Mesenchymal stem cell (in vitro differentiated cells and primary cell): ENCODE measurements at regions not wholly inside any gene's neighbourhood (a gene's known extent, or its start where the extent isn't known, plus 50 kb on each side); places are given as distances from the start of the nearest gene placed in this dataset.

Experiments
- DNase-seq: peaks from one replicate; pipeline ENCODE4 v3.0.0-alpha.2; 2013
- H2AFZ ChIP-seq: one replicate; pipeline ENCODE4 v1.6.1; 2013; ENCODE audit warnings: low read depth, mild to moderate bottlenecking, control low read depth, inconsistent platforms, low read length, moderate library complexity
- H2AK5ac ChIP-seq: 2 replicates; pipeline ENCODE4 v1.6.1; 2013; ENCODE audit warnings: low read length, moderate library complexity, mild to moderate bottlenecking, inconsistent platforms; ENCODE audit not compliant: severe bottlenecking
- H2BK120ac ChIP-seq: one replicate; pipeline ENCODE4 v1.6.1; 2013; ENCODE audit warnings: low read depth, mild to moderate bottlenecking, inconsistent platforms, low read length, moderate library complexity
- H2BK12ac ChIP-seq, 2 experiments: one replicate each; pipeline ENCODE4 v1.6.1; 2013; ENCODE audit warnings: inconsistent platforms in 2 of 2, low read length in 2 of 2, mild to moderate bottlenecking in 2 of 2, moderate library complexity in 2 of 2, control low read depth in 1 of 2
- H2BK15ac ChIP-seq: one replicate; pipeline ENCODE4 v1.6.1; 2013; ENCODE audit warnings: mild to moderate bottlenecking, low read depth, inconsistent platforms; ENCODE audit not compliant: poor library complexity, severe bottlenecking
- H2BK5ac ChIP-seq: 2 replicates; pipeline ENCODE4 v1.6.1; 2013; ENCODE audit warnings: low read depth, mild to moderate bottlenecking, low read length, control low read depth, inconsistent platforms; ENCODE audit not compliant: poor library complexity, severe bottlenecking
- H3K14ac ChIP-seq, 2 experiments: one replicate each; pipeline ENCODE4 v1.6.1; 2013; ENCODE audit warnings: inconsistent platforms in 2 of 2, low read length in 2 of 2, control low read depth in 1 of 2, mild to moderate bottlenecking in 1 of 2, moderate library complexity in 1 of 2
- H3K18ac ChIP-seq, 2 experiments: one replicate each; pipeline ENCODE4 v1.6.1; 2013; ENCODE audit warnings: inconsistent platforms in 2 of 2, low read length in 2 of 2, control low read depth in 1 of 2, low read depth in 1 of 2, mild to moderate bottlenecking in 1 of 2
- H3K23ac ChIP-seq, 2 experiments: one replicate each; pipeline ENCODE4 v1.6.1; 2013; ENCODE audit warnings: inconsistent platforms in 2 of 2, low read length in 2 of 2, mild to moderate bottlenecking in 2 of 2, moderate library complexity in 2 of 2, control low read depth in 1 of 2
- H3K27ac ChIP-seq: 2 replicates; pipeline ENCODE4 v1.5.1; 2013; ENCODE audit warnings: mild to moderate bottlenecking, moderate library complexity, low read length, control low read depth, inconsistent platforms; ENCODE audit not compliant: poor library complexity, severe bottlenecking
- H3K27me3 ChIP-seq, 2 experiments: 2 replicates each; pipeline versions ENCODE4 v1.6.1 to v1.7.0; 2013; ENCODE audit warnings: low read length in 2 of 2, mild to moderate bottlenecking in 2 of 2, moderate library complexity in 2 of 2, control low read depth in 1 of 2, inconsistent platforms in 1 of 2; ENCODE audit not compliant: control insufficient read depth in 1 of 2, insufficient read depth in 1 of 2
- H3K36me3 ChIP-seq, 2 experiments: 2 replicates each; pipeline versions ENCODE4 v1.6.1 to v1.7.0; 2013; ENCODE audit warnings: low read length in 2 of 2, control low read depth in 1 of 2, inconsistent platforms in 1 of 2, low read depth in 1 of 2, mild to moderate bottlenecking in 1 of 2; ENCODE audit not compliant: insufficient read depth in 2 of 2, control insufficient read depth in 1 of 2
- H3K4ac ChIP-seq, 2 experiments: one replicate each; pipeline ENCODE4 v1.6.1; 2013; ENCODE audit warnings: inconsistent platforms in 2 of 2, low read length in 2 of 2, mild to moderate bottlenecking in 2 of 2, moderate library complexity in 2 of 2, control low read depth in 1 of 2, low read depth in 1 of 2
- H3K4me1 ChIP-seq: 2 replicates; pipeline ENCODE4 v1.6.1; 2013; ENCODE audit warnings: low read depth, low read length, control low read depth; ENCODE audit not compliant: control insufficient read depth, insufficient read depth
- H3K4me2 ChIP-seq: 2 replicates; pipeline ENCODE4 v1.6.1; 2013; ENCODE audit warnings: low read length, mild to moderate bottlenecking, inconsistent platforms; ENCODE audit not compliant: poor library complexity, severe bottlenecking
- H3K4me3 ChIP-seq, 2 experiments: 2 replicates each; pipeline versions ENCODE4 v1.5.1 to v1.7.0; 2013; ENCODE audit warnings: low read length in 2 of 2, mild to moderate bottlenecking in 2 of 2, control low read depth in 1 of 2, low read depth in 1 of 2; ENCODE audit not compliant: insufficient read depth in 1 of 2
- H3K79me1 ChIP-seq: replicated peaks from 2 replicates; pipeline ENCODE4 v1.6.1; 2013; ENCODE audit warnings: mild to moderate bottlenecking, control low read depth, low read length, inconsistent platforms; ENCODE audit not compliant: poor library complexity, severe bottlenecking
- H3K9ac ChIP-seq: 2 replicates; pipeline ENCODE4 v1.7.0; 2013; ENCODE audit warnings: mild to moderate bottlenecking, low read length, moderate library complexity
- H3K9me3 ChIP-seq: 2 replicates; pipeline ENCODE4 v1.7.0; 2013; ENCODE audit warnings: mild to moderate bottlenecking, low read length; ENCODE audit not compliant: control insufficient read depth
- H4K8ac ChIP-seq: one replicate; pipeline ENCODE4 v1.6.1; 2013; ENCODE audit warnings: inconsistent platforms, mild to moderate bottlenecking, low read length, moderate library complexity
- H4K91ac ChIP-seq: one replicate; pipeline ENCODE4 v1.6.1; 2013; ENCODE audit warnings: mild to moderate bottlenecking, low read length, inconsistent platforms
- WGBS: methylation state at CpG from one replicate; pipeline ENCODE4 v1.1.7; 2013; ENCODE audit warnings: mixed read lengths; 5-methylcytosine and 5-hydroxymethylcytosine counted together

GRCh38 chr3:147958754-147959153, 549.6 kb downstream of the ZIC1 start:
- Histone ChIP-seq H3K9ac (no peak overlapping the region), H2BK120ac (no peak overlapping the region), H3K4me1 (no peaks in the 10 kb centered on the region), H2AFZ (no peak overlapping the region), H3K79me1 (no peaks in the 10 kb centered on the region), H2BK15ac (no peak overlapping the region), H3K36me3 (no peaks in the 10 kb centered on the region), H3K4me3 (no peak overlapping the region), H3K4me2 (no peak overlapping the region), H3K14ac (no peak overlapping the region), H2BK5ac (no peak overlapping the region), H4K91ac (no peak overlapping the region), H2AK5ac (no peak overlapping the region), H3K27me3 (no peaks in the 10 kb centered on the region), H3K23ac (no peak overlapping the region), H4K8ac (no peak overlapping the region), H3K18ac (no peak overlapping the region), H3K27ac (no peak overlapping the region), H3K9me3 (peaks cover 6% of the 10 kb centered on the region), H3K4ac (no peak overlapping the region), H2BK12ac (no peak overlapping the region)
- 91% methylated on average over 1 of the region's 1 CpG for WGBS
- DNase-seq, result no peak

- Histone ChIP-seq H3K27ac (no peak overlapping the region), H4K8ac (no peak overlapping the region), H2BK5ac (no peak overlapping the region), H2AK5ac (no peak overlapping the region), H3K9ac (no peak overlapping the region), H3K14ac (no peak overlapping the region), H3K36me3 (no peaks in the 10 kb centered on the region), H3K27me3 (no peaks in the 10 kb centered on the region), H4K91ac (no peak overlapping the region), H3K23ac (no peak overlapping the region), H3K4me1 (no peaks in the 10 kb centered on the region), H3K18ac (no peak overlapping the region), H3K4ac (no peak overlapping the region), H3K4me2 (no peak overlapping the region), H3K4me3 (no peak overlapping the region), H2BK120ac (no peak overlapping the region), H3K9me3 (peaks cover 6% of the 10 kb centered on the region), H2BK15ac (no peak overlapping the region), H2AFZ (no peak overlapping the region), H3K79me1 (no peaks in the 10 kb centered on the region), H2BK12ac (no peak overlapping the region)
- 100% methylated on average over 1 of the region's 6 CpGs for WGBS
- DNase-seq, result no peak
Measured at GRCh38 chr3:147960786-147961185, 551.6 kb downstream of the ZIC1 start.

- no peak overlapping the region for H2BK15ac ChIP-seq
- no peaks in the 10 kb centered on the region for H3K36me3 ChIP-seq
- H3K14ac ChIP-seq, result no peak overlapping the region
- no peak overlapping the region for H3K9ac ChIP-seq
- H3K27ac ChIP-seq, result no peak overlapping the region
- no peak overlapping the region for H2BK5ac ChIP-seq
- H3K9me3 ChIP-seq, result peaks cover 3% of the 10 kb centered on the region
- H3K4me2 ChIP-seq, result no peak overlapping the region
- no peak overlapping the region for H4K8ac ChIP-seq
- no peak overlapping the region for H2AFZ ChIP-seq
- H4K91ac ChIP-seq, result no peak overlapping the region
- no peak overlapping the region for H2AK5ac ChIP-seq
- no peak overlapping the region for H2BK12ac ChIP-seq
- H3K4me1 ChIP-seq, result no peaks in the 10 kb centered on the region
- no peak overlapping the region for H3K23ac ChIP-seq
- H3K4me3 ChIP-seq, result no peak overlapping the region
- 69% methylated on average over 4 of the region's 5 CpGs for WGBS
- H3K27me3 ChIP-seq, result no peaks in the 10 kb centered on the region
- H3K18ac ChIP-seq, result no peak overlapping the region
- no peak overlapping the region for H3K4ac ChIP-seq
- no peak for DNase-seq
- no peaks in the 10 kb centered on the region for H3K79me1 ChIP-seq
- H2BK120ac ChIP-seq, result no peak overlapping the region
Measured at GRCh38 chr3:147962408-147963164, 553.4 kb downstream of the ZIC1 start.

GRCh38 chr3:147963711-147964110, 554.5 kb downstream of the ZIC1 start:
- H3K9me3 ChIP-seq, result no peaks in the 10 kb centered on the region

More at GRCh38 chr3:147963711-147964110, 554.5 kb downstream of the ZIC1 start:
- Histone ChIP-seq H3K4me2 (no peak overlapping the region), H3K36me3 (no peaks in the 10 kb centered on the region), H4K8ac (no peak overlapping the region), H3K23ac (no peak overlapping the region), H3K27me3 (no peaks in the 10 kb centered on the region), H3K9ac (no peak overlapping the region), H3K79me1 (no peaks in the 10 kb centered on the region), H2BK5ac (no peak overlapping the region), H3K27ac (no peak overlapping the region), H3K4ac (no peak overlapping the region), H3K18ac (no peak overlapping the region), H2BK12ac (no peak overlapping the region), H3K4me1 (no peaks in the 10 kb centered on the region), H3K4me3 (no peak overlapping the region), H2AFZ (no peak overlapping the region), H2BK15ac (no peak overlapping the region), H2AK5ac (no peak overlapping the region), H2BK120ac (no peak overlapping the region), H4K91ac (no peak overlapping the region), H3K14ac (no peak overlapping the region)
- DNase-seq, result no peak
- 100% methylated on average over 1 of the region's 1 CpG for WGBS
